ENCODE measurements at regions not wholly inside any gene's neighbourhood (a gene's known extent, or its start where the extent isn't known, plus 50 kb on each side); places are given as distances from the start of the nearest gene placed in this dataset.

- no peak for TF ChIP-seq ZNF274 (IDR thresholded peaks at IDR 0.05; ENCODE audit: low read depth, low read length)
- no peak for TF ChIP-seq SUZ12 (IDR thresholded peaks at IDR 0.05; ENCODE audit: extremely low read depth, insufficient read depth, insufficient read length)
- TF ChIP-seq YY1 (IDR thresholded peaks at IDR 0.05; ENCODE audit: insufficient read depth, insufficient read length), result no peak
Measured at GRCh38 chr2:173851141-173851641, 114.0 kb downstream of the SP3 start.
